C4-2B (cell line): ENCODE measurements at regions not wholly inside any gene's neighbourhood (a gene's known extent, or its start where the extent isn't known, plus 50 kb on each side); places are given as distances from the start of the nearest gene placed in this dataset.

Source experiments
- CTCF ChIP-seq: fragments of 450-650 bp; conservative IDR thresholded peaks from 2 replicates; pipeline ENCODE4 v1.5.1; 2017; ENCODE audit warnings: mild to moderate bottlenecking
- ZFX ChIP-seq: fragments of 450-650 bp; IDR thresholded peaks from 2 replicates; pipeline ENCODE4 v1.6.1; 2017

GRCh38 chr18:39500306-39500705, 1934.7 kb upstream of the CELF4 start:
- TF ChIP-seq CTCF: no peak
- TF ChIP-seq ZFX: no peak
